Fibroblast of lung (primary cell): ENCODE measurements at regions not wholly inside any gene's neighbourhood (a gene's known extent, or its start where the extent isn't known, plus 50 kb on each side); places are given as distances from the start of the nearest gene placed in this dataset.

ENCODE experiments used
- DNase-seq, 2 donors: peaks; one replicate each; pipeline versions ENCODE4 v3.0.0 to v3.0.0-alpha.2; 2010; ENCODE audit warnings: low read depth in 2 of 2
- H2AFZ ChIP-seq: 2 replicates; pipeline ENCODE4 v1.5.1; 2012; ENCODE audit warnings: low read length, control low read depth, inconsistent platforms
- H3K27ac ChIP-seq: 2 replicates; pipeline ENCODE4 v1.5.1; 2011; ENCODE audit warnings: low read length, control low read depth; ENCODE audit not compliant: insufficient read depth
- H3K27me3 ChIP-seq: 2 replicates; pipeline ENCODE4 v1.5.1; 2011; ENCODE audit warnings: mild to moderate bottlenecking, low read length; ENCODE audit not compliant: control insufficient read depth, insufficient read depth
- H3K36me3 ChIP-seq: 2 replicates; pipeline ENCODE4 v1.5.1; 2011; ENCODE audit warnings: low read length; ENCODE audit not compliant: control insufficient read depth, insufficient read depth
- H3K4me1 ChIP-seq: 2 replicates; pipeline ENCODE4 v1.5.1; 2011; ENCODE audit warnings: low read length; ENCODE audit not compliant: control insufficient read depth, insufficient read depth; ENCODE audit errors: extremely low read depth
- H3K4me2 ChIP-seq: 2 replicates; pipeline ENCODE4 v1.5.1; 2011; ENCODE audit warnings: low read length, control low read depth; ENCODE audit not compliant: insufficient read depth; ENCODE audit errors: extremely low read depth
- H3K4me3 ChIP-seq, 4 experiments: fragments of 200-600 bp in 1 of 4; sonication (generic) in 1 of 4; replicated peaks in 1 of 4; 2 replicates each; pipeline ENCODE4 v1.5.1; 2011 to 2016; ENCODE audit warnings: low read length in 4 of 4, low read depth in 3 of 4, mild to moderate bottlenecking in 3 of 4, control low read depth in 2 of 4, inconsistent platforms in 1 of 4, mixed read lengths in 1 of 4; ENCODE audit not compliant: insufficient read depth in 1 of 4; ENCODE audit errors: control extremely low read depth in 1 of 4
- H3K79me2 ChIP-seq: 2 replicates; pipeline ENCODE4 v1.5.1; 2012; ENCODE audit warnings: mild to moderate bottlenecking, low read length, inconsistent platforms; ENCODE audit not compliant: control insufficient read depth, insufficient read depth
- H3K9ac ChIP-seq: 2 replicates; pipeline ENCODE4 v1.5.1; 2011; ENCODE audit warnings: mild to moderate bottlenecking, low read length, control low read depth; ENCODE audit not compliant: insufficient read depth
- H3K9me3 ChIP-seq: 2 replicates; pipeline ENCODE4 v1.5.1; 2012; ENCODE audit warnings: low read depth, low read length; ENCODE audit not compliant: control insufficient read depth, insufficient read depth
- H4K20me1 ChIP-seq: 2 replicates; pipeline ENCODE4 v1.5.1; 2011; ENCODE audit warnings: low read length; ENCODE audit not compliant: control insufficient read depth, insufficient read depth; ENCODE audit errors: extremely low read depth
- CTCF ChIP-seq, 2 donors: IDR thresholded peaks in 1 of 2; conservative IDR thresholded peaks in 1 of 2; 1 replicate in 1 of 2; 2 replicates in 1 of 2; pipeline ENCODE4 v1.5.1; 2011 to 2012; ENCODE audit warnings: low read length in 2 of 2, control low read depth in 1 of 2, inconsistent platforms in 1 of 2, low read depth in 1 of 2, mild to moderate bottlenecking in 1 of 2
- EZH2 ChIP-seq: IDR thresholded peaks from 2 replicates; pipeline ENCODE4 v1.5.1; 2012; ENCODE audit warnings: low read length, control low read depth, mild to moderate bottlenecking; ENCODE audit errors: missing control alignments

GRCh38 chr7:91323626-91324158, 59.5 kb downstream of the FZD1 start:
- H3K79me2 ChIP-seq = no peaks in the 10 kb centered on the region
- H4K20me1 ChIP-seq = no peaks in the 10 kb centered on the region
- no peak for DNase-seq
- no peak overlapping the region for H3K9ac ChIP-seq
- no peaks in the 10 kb centered on the region for H3K27me3 ChIP-seq
- no peak overlapping the region for H3K4me2 ChIP-seq
- no peak for TF ChIP-seq EZH2
- TF ChIP-seq CTCF (conservative IDR thresholded peaks at IDR 0.05 in 1 of 2, IDR thresholded peaks at IDR 0.05 in 1 of 2; ENCODE audit: low read depth in 1 of 2, low read length in 2 of 2) = no peak
- no peak overlapping the region for H2AFZ ChIP-seq
- no peaks in the 10 kb centered on the region for H3K4me1 ChIP-seq
- H3K9me3 ChIP-seq = no peaks in the 10 kb centered on the region
- H3K36me3 ChIP-seq = no peaks in the 10 kb centered on the region
- H3K27ac ChIP-seq = no peak overlapping the region
- no peak overlapping the region for H3K4me3 ChIP-seq

- H3K79me2 ChIP-seq = no peaks in the 10 kb centered on the region
- no peak overlapping the region for H3K4me3 ChIP-seq
- no peak overlapping the region for H2AFZ ChIP-seq
These were observed 60.4 kb downstream of the FZD1 start for GRCh38 chr7:91324663-91325062.

GRCh38 chr7:91325726-91326125, 61.5 kb downstream of the FZD1 start:
- no peak overlapping the region for H3K27ac ChIP-seq
- no peak overlapping the region for H3K9ac ChIP-seq
- no peaks in the 10 kb centered on the region for H3K27me3 ChIP-seq
- DNase-seq = peak in 1 of 2 donors; percentile 66
- no peaks in the 10 kb centered on the region for H3K4me1 ChIP-seq
- no peak overlapping the region for H2AFZ ChIP-seq
- no peaks in the 10 kb centered on the region for H3K36me3 ChIP-seq
- H3K9me3 ChIP-seq = no peaks in the 10 kb centered on the region
- TF ChIP-seq CTCF (conservative IDR thresholded peaks at IDR 0.05 in 1 of 2, IDR thresholded peaks at IDR 0.05 in 1 of 2; ENCODE audit: low read depth in 1 of 2, low read length in 2 of 2) = no peak
- TF ChIP-seq EZH2 = no peak
- no peak overlapping the region for H3K4me3 ChIP-seq
- H4K20me1 ChIP-seq = no peaks in the 10 kb centered on the region
- no peak overlapping the region for H3K4me2 ChIP-seq
- H3K79me2 ChIP-seq = no peaks in the 10 kb centered on the region

More at GRCh38 chr7:91324663-91325062, 60.4 kb downstream of the FZD1 start:
- no peaks in the 10 kb centered on the region for H4K20me1 ChIP-seq
- no peak for DNase-seq
- no peaks in the 10 kb centered on the region for H3K27me3 ChIP-seq
- no peak for TF ChIP-seq EZH2
- no peak for TF ChIP-seq CTCF (conservative IDR thresholded peaks at IDR 0.05 in 1 of 2, IDR thresholded peaks at IDR 0.05 in 1 of 2; ENCODE audit: low read depth in 1 of 2, low read length in 2 of 2)
- H3K4me2 ChIP-seq = no peak overlapping the region
- H3K4me1 ChIP-seq = no peaks in the 10 kb centered on the region
- H3K9ac ChIP-seq = no peak overlapping the region
- no peaks in the 10 kb centered on the region for H3K9me3 ChIP-seq
- H3K27ac ChIP-seq = no peak overlapping the region
- H3K36me3 ChIP-seq = no peaks in the 10 kb centered on the region
